Activated CD4-positive, alpha-beta T cell treated with anti-CD3 and anti-CD28 coated beads for 24 hours (primary cell): ENCODE measurements at regions not wholly inside any gene's neighbourhood (a gene's known extent, or its start where the extent isn't known, plus 50 kb on each side); places are given as distances from the start of the nearest gene placed in this dataset.

Experiments
- DNase-seq, 2 donors: peaks; one replicate each; pipeline ENCODE4 v3.0.0-alpha.2; 2020; ENCODE audit warnings: low read depth in 2 of 2

- DNase-seq, result no peak
Observed at GRCh38 chr9:106502930-106503329, 360.0 kb upstream of the ZNF462 start.

DNA sequence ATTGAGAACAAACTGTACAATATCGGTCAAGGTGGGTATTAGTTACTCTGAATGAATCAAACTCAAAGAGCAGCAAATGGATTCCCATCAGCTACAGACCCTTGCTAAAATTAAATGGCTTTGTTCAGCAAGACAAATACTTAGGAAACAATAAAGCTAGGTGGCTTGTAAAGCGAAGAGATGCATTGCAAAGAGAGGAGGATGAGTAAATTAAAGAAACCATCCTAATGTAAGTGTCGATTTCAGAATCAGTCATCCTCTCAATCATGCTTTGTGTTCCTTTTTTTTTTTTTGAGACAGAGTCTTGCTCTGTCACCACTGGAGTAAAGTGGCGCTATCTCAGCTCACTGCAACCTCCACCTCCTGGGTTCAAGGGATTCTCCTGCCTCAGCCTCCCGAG lies 359.2 kb upstream of the ZNF462 start:
- no peak for DNase-seq

GRCh38 chr9:106526716-106527204 lies 336.2 kb upstream of the ZNF462 start:
- no peak for DNase-seq

DNA sequence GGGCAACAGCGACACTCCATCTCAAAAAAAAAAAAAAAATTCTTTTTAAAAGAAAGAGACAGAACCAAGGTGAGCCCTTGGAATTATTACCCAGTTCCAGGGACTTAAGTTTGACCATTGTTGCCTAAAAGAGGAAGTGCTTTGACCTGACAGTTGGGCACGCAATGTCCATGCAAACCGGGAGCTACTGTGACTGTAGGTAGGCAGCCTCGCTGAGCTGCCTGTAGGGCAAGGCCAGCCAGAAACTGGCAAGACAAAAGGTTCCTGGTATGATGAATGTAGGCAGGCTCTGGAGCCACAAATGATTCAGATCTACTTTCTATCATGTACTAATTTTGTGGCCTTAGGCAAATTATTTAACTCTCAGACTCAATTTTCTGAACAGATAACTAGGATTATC lies 334.8 kb upstream of the ZNF462 start:
- no peak for DNase-seq

GRCh38 chr9:106529616-106530015 lies 333.4 kb upstream of the ZNF462 start:
- no peak for DNase-seq

GRCh38 chr9:106531491-106531890 lies 331.5 kb upstream of the ZNF462 start:
- DNase-seq, result no peak

DNA sequence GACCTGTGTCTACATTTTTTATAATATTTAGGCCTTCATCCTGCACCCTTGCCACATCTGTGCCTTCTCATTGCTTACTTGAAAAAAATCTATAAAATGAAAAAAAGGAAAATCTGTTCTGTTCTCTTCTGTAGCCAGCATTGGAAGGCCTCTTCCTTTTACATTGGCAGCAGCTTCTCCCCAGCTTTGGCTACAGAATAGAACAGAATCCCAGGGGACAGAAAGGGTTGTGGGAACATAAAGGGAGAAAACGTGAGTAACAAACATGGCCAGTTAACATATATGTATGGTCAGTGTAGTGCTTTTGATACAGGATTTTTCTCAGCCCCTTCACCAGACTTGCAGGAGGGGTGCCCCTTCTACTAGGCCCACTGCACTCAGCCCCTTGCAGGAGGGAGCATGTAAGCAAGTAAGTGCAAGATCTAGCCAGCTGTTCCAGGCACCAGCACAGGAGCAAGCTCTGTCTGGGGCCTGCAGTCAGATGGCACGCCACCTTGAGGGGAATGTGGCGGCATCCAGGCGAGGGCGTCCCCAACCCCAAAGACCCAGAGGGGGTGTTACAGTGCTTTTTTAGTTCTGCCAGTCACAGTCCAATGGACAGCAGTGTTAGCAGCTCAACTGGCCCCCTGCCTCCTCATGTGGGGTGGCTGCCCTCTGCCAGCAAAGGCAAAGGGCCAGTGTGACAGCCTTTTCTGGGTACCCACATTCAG lies 330.5 kb upstream of the ZNF462 start:
- no peak for DNase-seq

DNA sequence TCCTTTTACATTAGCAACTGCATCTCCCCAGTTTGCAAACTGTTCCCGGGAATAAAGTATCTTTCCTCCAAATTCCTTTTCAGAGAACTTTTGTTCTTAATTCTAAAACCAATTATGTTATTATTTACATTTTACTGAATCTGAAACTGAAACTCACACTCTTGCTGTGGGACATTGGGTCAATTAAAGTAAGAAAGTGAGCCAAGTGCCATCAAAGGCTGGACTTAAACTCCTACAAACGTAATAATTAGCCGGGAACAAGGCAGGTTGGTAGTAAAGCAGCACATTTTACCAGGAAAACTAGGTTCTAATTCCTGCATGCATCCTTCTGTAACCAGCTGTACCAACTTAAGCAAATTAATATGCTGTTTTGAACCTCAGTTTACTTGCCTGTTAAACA lies 328.2 kb upstream of the ZNF462 start:
- DNase-seq, result no peak

DNA sequence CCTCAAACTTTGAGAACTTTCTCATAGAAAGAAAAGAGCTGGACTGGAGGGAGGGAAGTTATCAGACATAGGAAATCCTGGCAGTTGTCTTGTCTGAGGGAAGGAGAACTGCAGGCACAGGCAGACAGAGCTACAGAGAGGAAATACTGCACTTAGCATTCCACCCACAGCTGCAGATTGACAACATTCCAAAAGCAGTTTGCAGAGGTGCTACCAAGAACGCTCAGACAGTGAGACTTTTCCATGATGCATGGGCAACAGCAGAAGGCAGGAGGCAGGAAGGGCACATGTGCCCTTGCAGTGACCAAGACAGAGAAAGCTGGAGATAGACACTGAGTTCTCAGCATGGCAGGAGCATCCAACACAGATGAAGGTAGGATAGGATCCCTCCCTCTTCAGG lies 327.5 kb upstream of the ZNF462 start:
- DNase-seq, result no peak

DNA sequence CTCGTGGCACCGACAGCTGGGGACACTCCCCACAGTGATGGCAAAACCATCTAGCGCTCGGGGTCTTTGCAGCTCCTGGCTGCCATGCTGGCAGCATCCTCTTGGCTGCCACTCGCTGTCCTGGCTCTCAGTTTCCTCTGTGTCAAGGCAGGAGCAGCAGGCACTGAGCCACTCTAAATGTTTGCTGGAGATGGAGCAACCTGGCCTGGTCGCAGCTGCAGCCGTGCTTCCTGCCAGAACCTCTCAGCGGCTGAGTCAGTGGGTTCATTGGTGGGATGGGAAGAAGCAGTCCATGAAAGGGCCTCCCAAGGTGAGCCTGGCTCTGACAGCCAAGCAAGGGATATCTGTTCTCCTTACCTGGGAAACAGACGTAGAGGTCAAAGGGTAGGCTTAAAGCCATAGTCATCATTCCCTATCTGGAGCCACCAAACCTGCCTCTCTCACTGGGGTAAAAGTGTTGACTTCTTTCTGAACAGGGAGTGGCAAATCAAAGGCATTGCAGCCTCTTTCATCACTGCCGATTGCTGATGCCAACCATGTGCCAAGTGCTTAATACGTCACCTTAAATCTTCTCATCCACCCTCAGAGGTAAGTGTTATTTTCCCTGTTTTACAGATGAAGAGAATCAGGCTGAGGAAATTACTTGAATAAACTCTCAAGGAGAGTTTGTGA lies 304.8 kb upstream of the ZNF462 start:
- no peak for DNase-seq

- no peak for DNase-seq
Observed at GRCh38 chr9:106560540-106560939, 302.4 kb upstream of the ZNF462 start.

DNA sequence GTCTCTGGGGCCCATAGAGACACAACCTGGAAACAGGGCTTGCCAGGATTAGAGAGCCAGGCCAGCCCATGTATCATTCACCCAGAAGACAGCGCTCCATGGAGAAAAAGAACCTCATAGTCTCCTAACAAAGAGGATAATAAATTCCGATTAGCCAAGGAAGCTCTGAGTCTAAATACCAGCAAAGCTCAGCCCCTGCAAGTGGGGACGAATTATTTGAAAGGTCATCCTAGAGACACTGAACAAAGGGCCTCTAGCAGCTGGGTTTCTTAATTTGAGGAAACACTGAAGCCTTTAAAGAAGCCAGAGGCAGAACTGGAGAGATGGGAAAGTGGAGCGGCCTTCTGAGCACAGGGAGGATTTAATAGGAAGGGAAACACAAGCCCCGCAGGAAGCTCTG lies 287.1 kb upstream of the ZNF462 start:
- no peak for DNase-seq

- DNase-seq, result no peak
Observed at GRCh38 chr9:106576232-106576760, 286.7 kb upstream of the ZNF462 start.

DNA sequence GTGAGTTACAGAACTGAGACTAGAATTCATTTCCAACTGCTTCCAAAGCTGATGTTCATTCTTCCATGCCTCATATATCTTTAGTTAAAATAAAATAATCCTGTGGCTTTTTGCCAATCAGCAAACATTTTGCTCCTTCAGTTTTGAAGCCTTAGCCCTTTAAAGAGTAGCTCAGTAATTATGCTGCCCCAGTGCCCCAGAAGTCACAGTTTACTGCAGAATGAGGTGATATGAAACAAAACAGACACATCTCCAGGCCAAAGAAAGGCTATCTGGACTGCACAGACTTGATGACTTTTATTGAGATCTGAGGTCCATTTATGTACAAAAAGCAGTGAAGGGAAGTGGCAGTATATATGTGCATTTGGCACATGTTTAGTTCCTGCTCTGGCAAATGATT lies 285.8 kb upstream of the ZNF462 start:
- no peak for DNase-seq

- no peak for DNase-seq
Observed at GRCh38 chr9:106580546-106580945, 282.4 kb upstream of the ZNF462 start.

DNA sequence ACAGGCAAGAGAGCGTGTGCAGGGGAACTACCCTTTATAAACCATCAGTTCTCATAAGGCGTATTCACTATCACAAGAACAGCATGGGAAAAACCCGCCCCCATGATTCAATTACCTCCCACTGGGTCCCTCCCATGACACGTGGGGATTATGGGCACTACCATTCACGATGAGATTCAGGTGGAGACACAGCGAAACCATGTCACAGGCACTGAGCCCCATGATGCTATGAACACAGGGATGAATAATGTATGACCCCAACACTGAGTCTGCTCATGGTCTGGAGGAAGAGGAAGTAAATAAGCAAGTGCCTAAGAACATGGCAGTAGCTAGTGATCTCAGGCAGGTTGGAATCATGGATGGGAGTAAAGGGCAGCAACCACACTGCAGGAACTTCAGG lies 281.0 kb upstream of the ZNF462 start:
- DNase-seq, result no peak

DNA sequence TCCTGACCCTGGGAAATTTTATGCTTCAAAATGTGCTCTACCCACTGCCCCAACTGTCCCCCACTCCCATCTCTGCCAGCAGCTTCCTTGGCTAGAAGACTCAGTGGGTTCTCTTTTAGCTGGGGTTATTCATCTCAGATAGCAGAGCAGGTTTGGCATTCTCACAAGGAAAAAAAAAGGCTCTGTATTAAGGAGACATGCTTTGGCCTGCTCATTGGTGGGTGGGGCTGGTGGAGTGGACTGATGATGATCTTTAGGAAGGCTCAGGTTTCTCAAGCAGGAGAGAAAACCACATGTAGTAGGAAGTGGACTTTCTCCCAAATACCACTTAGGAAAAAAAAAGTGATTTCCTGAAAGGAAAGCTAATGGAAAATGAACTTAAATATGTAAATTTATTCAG lies 279.2 kb upstream of the ZNF462 start:
- DNase-seq, result no peak

DNA sequence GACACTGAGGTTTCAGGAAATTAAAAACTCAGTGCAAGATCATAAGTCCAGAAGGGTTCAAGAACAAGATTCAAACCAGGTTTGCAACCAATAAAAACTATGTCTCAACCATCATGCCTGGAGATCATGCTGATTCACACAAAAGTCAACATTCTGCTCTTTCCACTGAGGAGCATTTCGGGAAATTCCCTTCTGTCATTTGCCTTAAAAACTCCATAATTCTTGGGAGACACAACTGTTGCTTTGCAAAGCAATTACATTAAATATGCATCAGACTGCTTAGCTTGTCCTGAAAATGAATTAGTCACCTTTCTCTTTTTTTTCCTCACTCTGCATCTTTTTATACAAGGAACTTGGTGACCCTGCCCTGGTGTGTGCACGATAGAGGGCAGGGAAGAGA lies 275.9 kb upstream of the ZNF462 start:
- DNase-seq, result no peak

DNA sequence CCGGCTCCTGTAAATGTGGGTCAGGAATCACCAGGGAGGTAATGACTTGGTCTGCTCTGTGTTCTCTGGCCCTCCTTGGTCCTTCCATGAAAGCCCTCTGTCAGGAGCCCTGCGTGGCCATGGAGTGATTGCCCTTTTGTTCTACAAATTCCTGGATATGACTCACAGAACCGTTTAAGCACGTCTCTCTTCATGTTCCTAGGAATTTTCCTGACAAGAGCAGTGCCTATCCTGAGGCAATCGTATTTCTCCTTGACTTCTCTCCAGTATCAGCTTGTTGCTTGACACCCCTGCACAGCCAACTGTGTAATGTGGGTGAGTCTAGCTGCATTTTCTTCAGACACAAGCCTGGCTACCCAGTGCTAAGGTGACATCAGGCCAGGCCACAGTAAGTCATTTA lies 274.3 kb upstream of the ZNF462 start:
- DNase-seq, result no peak

DNA sequence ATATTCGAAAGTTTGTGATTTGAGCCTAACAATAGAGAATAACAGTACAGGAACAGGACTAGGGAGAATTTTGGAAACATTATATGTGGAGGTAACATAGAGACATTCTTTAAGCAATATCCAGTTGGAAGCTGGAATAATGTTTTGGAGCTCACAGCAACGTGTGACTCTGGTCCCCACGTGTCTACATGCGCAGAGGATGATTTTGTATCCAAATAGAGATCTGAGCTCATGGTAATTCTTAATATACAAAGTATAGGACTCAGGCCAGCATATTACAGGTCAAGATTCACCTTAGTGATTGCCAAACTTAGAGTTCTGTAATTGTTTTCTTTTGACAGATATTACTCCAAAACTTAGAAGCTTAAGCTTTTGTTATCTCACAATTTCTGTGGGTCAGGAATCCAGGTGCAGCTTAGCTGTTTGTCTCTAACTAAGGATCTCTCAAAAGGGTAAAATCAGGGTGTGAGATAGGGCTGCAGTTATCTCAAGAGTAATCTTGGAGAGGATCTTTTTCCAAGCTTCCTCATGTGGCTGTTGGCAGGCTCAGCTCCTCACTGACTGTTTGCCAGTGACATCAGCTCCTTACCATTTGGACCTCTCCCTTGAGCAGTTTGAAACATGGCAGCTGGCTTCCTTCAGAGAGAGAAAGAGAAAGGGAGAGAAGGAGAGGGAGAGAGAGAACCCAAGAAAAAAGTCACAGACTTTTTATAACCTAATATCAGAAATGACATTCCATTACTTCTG lies 272.0 kb upstream of the ZNF462 start:
- no peak for DNase-seq

DNA sequence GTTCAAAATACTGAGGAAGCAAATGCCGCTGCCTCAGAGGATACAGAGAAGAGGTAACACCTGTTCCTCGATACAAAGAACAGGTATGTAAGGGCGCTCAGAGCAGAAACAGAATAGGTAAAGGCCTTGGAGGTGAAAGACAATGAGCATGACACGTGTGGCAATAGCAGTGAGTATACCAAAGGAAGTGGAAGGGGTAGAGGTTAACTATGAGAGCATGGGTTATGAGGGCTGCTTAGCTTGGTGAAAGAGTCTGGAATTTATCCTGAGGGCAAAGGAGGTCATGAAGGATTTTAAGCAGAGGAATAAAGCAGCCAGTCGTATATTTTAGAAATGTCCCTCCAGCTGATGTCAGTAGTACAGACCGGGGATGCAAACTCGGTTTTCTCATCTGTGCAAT lies 269.8 kb upstream of the ZNF462 start:
- DNase-seq, result no peak

GRCh38 chr9:106596984-106597383 lies 266.0 kb upstream of the ZNF462 start:
- DNase-seq, result no peak
